B cell (primary cell): ENCODE measurements at regions not wholly inside any gene's neighbourhood (a gene's known extent, or its start where the extent isn't known, plus 50 kb on each side); places are given as distances from the start of the nearest gene placed in this dataset.

Experiments
- ATAC-seq: fragments of 200-7000 bp; cut with Tn5 transposase; one replicate; pipeline ENCODE4 v1.10.0; 2021; ENCODE audit warnings: low read depth, mild to moderate bottlenecking, moderate number of reproducible peaks, moderate library complexity
- CTCF ChIA-PET: fragments of 350-600 bp; sonication (Branson Sonifier 250); formaldehyde crosslinking; loops from one replicate; lab custom pipeline; 2021; ENCODE audit warnings: antibody characterized with exemption, inconsistent platforms; lab: Charles Lee
- POLR2A ChIA-PET: fragments of 350-600 bp; sonication (Branson Sonifier 250); formaldehyde crosslinking; loops from one replicate; lab custom pipeline; 2021; ENCODE audit warnings: antibody characterized with exemption; lab: Charles Lee
- DNase-seq: peaks from one replicate; pipeline ENCODE4 v3.0.0; 2013
- H2AFZ ChIP-seq: 2 replicates; pipeline ENCODE4 v1.6.1; 2012; ENCODE audit warnings: mild to moderate bottlenecking, low read depth, low read length; ENCODE audit not compliant: insufficient read depth, poor library complexity, severe bottlenecking
- H3K27ac ChIP-seq, 2 donors: 1 replicate in 1 of 2; 2 replicates in 1 of 2; pipeline ENCODE4 v1.5.1; 2012 to 2013; ENCODE audit warnings: low read length in 2 of 2, mild to moderate bottlenecking in 2 of 2, moderate library complexity in 1 of 2
- H3K27me3 ChIP-seq, 4 experiments: fragments of 200-600 bp in 1 of 4; sonication (generic) in 1 of 4; replicated peaks in 1 of 4; 1 replicate in 2 of 4; 2 replicates in 2 of 4; pipeline versions ENCODE4 v1.6.1 to v1.7.0; 2013 to 2016; ENCODE audit warnings: low read length in 3 of 4, mild to moderate bottlenecking in 2 of 4, mixed read lengths in 1 of 4, moderate library complexity in 1 of 4; ENCODE audit not compliant: insufficient read depth in 4 of 4, control insufficient read depth in 3 of 4; ENCODE audit errors: control extremely low read depth in 1 of 4
- H3K36me3 ChIP-seq, 2 experiments: replicated peaks in 1 of 2; 1 replicate in 1 of 2; 2 replicates in 1 of 2; pipeline versions ENCODE4 v1.6.1 to v1.7.1; 2013; ENCODE audit warnings: low read length in 1 of 2; ENCODE audit not compliant: insufficient read depth in 2 of 2, control insufficient read depth in 1 of 2; ENCODE audit errors: control extremely low read depth in 1 of 2, extremely low read depth in 1 of 2
- H3K4me1 ChIP-seq, 2 donors: fragments of 200-600 bp in 1 of 2; sonication (generic) in 1 of 2; 1 replicate in 1 of 2; 2 replicates in 1 of 2; pipeline versions ENCODE4 v1.5.1 to v1.6.1; 2013 to 2017; ENCODE audit warnings: low read length in 2 of 2; ENCODE audit not compliant: control insufficient read depth in 2 of 2, insufficient read depth in 2 of 2
- H3K4me2 ChIP-seq: replicated peaks from 2 replicates; pipeline ENCODE3; 2012; ENCODE audit warnings: mild to moderate bottlenecking, low read depth, low read length; ENCODE audit not compliant: poor library complexity, severe bottlenecking
- H3K4me3 ChIP-seq, 5 experiments: fragments of 200-600 bp in 1 of 5; sonication (generic) in 1 of 5; 1 replicate in 3 of 5; 2 replicates in 2 of 5; pipeline versions ENCODE4 v1.5.1 to v1.7.0; 2011 to 2016; ENCODE audit warnings: low read length in 4 of 5, mild to moderate bottlenecking in 4 of 5, low read depth in 2 of 5, control low read depth in 1 of 5, moderate library complexity in 1 of 5; ENCODE audit not compliant: insufficient read depth in 1 of 5; ENCODE audit errors: control extremely low read depth in 1 of 5, extremely low read depth in 1 of 5
- H3K79me2 ChIP-seq: fragments of 200-600 bp; sonication (generic); one replicate; pipeline ENCODE4 v1.6.0; 2016; ENCODE audit warnings: low read length; ENCODE audit not compliant: control insufficient read depth, insufficient read depth
- H3K9ac ChIP-seq: fragments of 200-600 bp; sonication (generic); 2 replicates; pipeline ENCODE4 v1.6.1; 2017; ENCODE audit warnings: mild to moderate bottlenecking, low read length, moderate library complexity
- H3K9me3 ChIP-seq, 3 donors: one replicate each; pipeline versions ENCODE4 v1.6.1 to v1.7.1; 2013; ENCODE audit warnings: low read length in 2 of 3; ENCODE audit not compliant: control insufficient read depth in 2 of 3, insufficient read depth in 1 of 3; ENCODE audit errors: control extremely low read depth in 1 of 3
- H4K20me1 ChIP-seq: 2 replicates; pipeline ENCODE4 v1.6.0; 2012; ENCODE audit warnings: mild to moderate bottlenecking, low read length; ENCODE audit not compliant: insufficient read depth, control insufficient read depth, poor library complexity, severe bottlenecking
- H3K27ac Mint-ChIP-seq: one replicate; pipeline ENCODE4 v1.8.0; 2021; ENCODE audit warnings: mixed read lengths
- H3K27me3 Mint-ChIP-seq: one replicate; pipeline ENCODE4 v1.8.0; 2021; ENCODE audit warnings: mixed read lengths
- H3K4me1 Mint-ChIP-seq: one replicate; pipeline ENCODE4 v1.8.0; 2021; ENCODE audit warnings: mixed read lengths
- H3K4me3 Mint-ChIP-seq: one replicate; pipeline ENCODE4 v1.8.0; 2021; ENCODE audit warnings: mixed read lengths
- H3K9me3 Mint-ChIP-seq: one replicate; pipeline ENCODE4 v1.8.0; 2022; ENCODE audit warnings: mixed read lengths; ENCODE audit not compliant: insufficient read depth
- CTCF ChIP-seq: fragments of 200-600 bp; IDR thresholded peaks from one replicate; pipeline ENCODE4 v1.8.0; 2022; ENCODE audit warnings: antibody characterized with exemption, mild to moderate bottlenecking
- EZH2 ChIP-seq: IDR thresholded peaks from 2 replicates; pipeline ENCODE4 v1.6.1; 2012; ENCODE audit warnings: borderline replicate concordance, low read depth, mild to moderate bottlenecking, moderate library complexity, low read length; ENCODE audit not compliant: insufficient read depth, poor library complexity, severe bottlenecking
- WGBS: methylation state at CpG from one replicate; pipeline ENCODE4 v1.1.5; 2013; ENCODE audit warnings: missing lambda C conversion rate; ENCODE audit not compliant: insufficient coverage; 5-methylcytosine and 5-hydroxymethylcytosine counted together
- intact Hi-C: fragments of 100-400 bp; cut with micrococcal nuclease; formaldehyde crosslinking; loops from one replicate; pipeline ENCODE4 v1.10.0; 2022

- no peaks in the 10 kb centered on the region for H3K79me2 ChIP-seq
- DNase-seq (peak; percentile 8), ATAC-seq (no peak)
- H3K9me3 ChIP-seq = peaks cover 2 to 6% (median 5%) of the 10 kb centered on the region in 3 donors
- H3K4me1 ChIP-seq = peaks cover 10 to 12% of the 10 kb centered on the region in 2 donors
- no peaks in the 10 kb centered on the region for H3K36me3 ChIP-seq
- Mint-ChIP-seq H3K4me1 (peaks cover 10% of the 10 kb centered on the region), H3K4me3 (peak overlapping the region; percentile 62), H3K9me3 (peaks cover 2% of the 10 kb centered on the region), H3K27ac (peak overlapping the region; percentile 81), H3K27me3 (no peaks in the 10 kb centered on the region)
- WGBS = no CpG with 5 or more reads among the region's 1 CpG
- peak overlapping the region; percentile 21 to 55 for H3K27ac ChIP-seq
- peak overlapping the region; percentile 15 for H3K9ac ChIP-seq
- H4K20me1 ChIP-seq = no peaks in the 10 kb centered on the region
- TF ChIP-seq CTCF (no peak), EZH2 (no peak)
- ChIA-PET CTCF (no interaction called here), POLR2A (no interaction called here)
- no peak overlapping the region for H3K4me3 ChIP-seq
- peak overlapping the region; percentile 26 for H3K4me2 ChIP-seq
- no peaks in the 10 kb centered on the region for H3K27me3 ChIP-seq
- intact Hi-C loops = no loop called here
- H2AFZ ChIP-seq = peak overlapping the region; percentile 11
Observed at GRCh38 chr5:155434267-155434666, 420.7 kb downstream of the KIF4B start.

GRCh38 chr5:155434681-155435080 is 421.1 kb downstream of the KIF4B start:
- Mint-ChIP-seq H3K27me3 (no peaks in the 10 kb centered on the region), H3K9me3 (peaks cover 2% of the 10 kb centered on the region), H3K27ac (peak overlapping the region; percentile 81), H3K4me1 (peaks cover 10% of the 10 kb centered on the region), H3K4me3 (peak overlapping the region; percentile 62)
- DNase-seq = peak; percentile 20
- Histone ChIP-seq H4K20me1 (no peaks in the 10 kb centered on the region), H2AFZ (peak overlapping the region; percentile 11), H3K27ac (peak overlapping the region; percentile 21 to 55), H3K27me3 (no peaks in the 10 kb centered on the region), H3K79me2 (no peaks in the 10 kb centered on the region), H3K4me1 (peaks cover 10 to 12% of the 10 kb centered on the region in 2 donors), H3K9ac (peak overlapping the region; percentile 15), H3K4me2 (peak overlapping the region; percentile 26), H3K9me3 (peaks cover 2 to 6% (median 5%) of the 10 kb centered on the region in 3 donors), H3K36me3 (no peaks in the 10 kb centered on the region), H3K4me3 (peak overlapping the region in 1 of 5 experiments; percentile 11)
- WGBS = no CpG with 5 or more reads among the region's 2 CpGs
- ChIA-PET POLR2A (no interaction called here), CTCF (no interaction called here)
- TF ChIP-seq CTCF (no peak), EZH2 (no peak)
- intact Hi-C loops = no loop called here
- ATAC-seq = no peak
